Endothelial cell (in vitro differentiated cells): ENCODE measurements at regions not wholly inside any gene's neighbourhood (a gene's known extent, or its start where the extent isn't known, plus 50 kb on each side); places are given as distances from the start of the nearest gene placed in this dataset.

Experiments used
- DNase-seq: peaks from one replicate; pipeline ENCODE4 v3.0.0; 2021; ENCODE audit warnings: low spot score
- H3K27ac Mint-ChIP-seq: one replicate; pipeline ENCODE4 v1.8.0; 2021; ENCODE audit warnings: mixed read lengths, inconsistent platforms; ENCODE audit not compliant: unreplicated experiment
- H3K27me3 Mint-ChIP-seq: one replicate; pipeline ENCODE4 v1.8.0; 2021; ENCODE audit warnings: mild to moderate bottlenecking, moderate library complexity, mixed read lengths, inconsistent platforms; ENCODE audit not compliant: unreplicated experiment
- H3K36me3 Mint-ChIP-seq: one replicate; pipeline ENCODE4 v1.8.0; 2021; ENCODE audit warnings: mild to moderate bottlenecking, low read depth, mixed read lengths, inconsistent platforms; ENCODE audit not compliant: unreplicated experiment
- H3K4me1 Mint-ChIP-seq: one replicate; pipeline ENCODE4 v1.8.0; 2021; ENCODE audit warnings: mild to moderate bottlenecking, mixed read lengths, inconsistent platforms; ENCODE audit not compliant: unreplicated experiment
- H3K4me3 Mint-ChIP-seq: one replicate; pipeline ENCODE4 v1.8.0; 2021; ENCODE audit warnings: mild to moderate bottlenecking, mixed read lengths, inconsistent platforms; ENCODE audit not compliant: unreplicated experiment
- H3K9me3 Mint-ChIP-seq: one replicate; pipeline ENCODE4 v1.8.0; 2021; ENCODE audit warnings: mixed read lengths, inconsistent platforms; ENCODE audit not compliant: unreplicated experiment
- CTCF ChIP-seq: fragments of 200-600 bp; sonication (generic); IDR thresholded peaks from one replicate; pipeline ENCODE4 v1.5.0; 2021; ENCODE audit warnings: antibody characterized with exemption; ENCODE audit not compliant: unreplicated experiment

GRCh38 chr7:79964463-79964862 is 170.2 kb upstream of the GNAI1 start:
- Mint-ChIP-seq H3K27me3 (no peaks in the 10 kb centered on the region), H3K9me3 (no peaks in the 10 kb centered on the region), H3K27ac (no peak overlapping the region), H3K4me3 (no peak overlapping the region), H3K4me1 (no peaks in the 10 kb centered on the region), H3K36me3 (no peaks in the 10 kb centered on the region)
- TF ChIP-seq CTCF, result no peak
- DNase-seq, result no peak

GRCh38 chr7:79953130-79953529 is 181.5 kb upstream of the GNAI1 start:
- no peaks in the 10 kb centered on the region for H3K27me3 Mint-ChIP-seq

GRCh38 chr7:79952399-79952798 is 182.2 kb upstream of the GNAI1 start:
- Mint-ChIP-seq H3K36me3 (no peaks in the 10 kb centered on the region), H3K4me3 (no peak overlapping the region), H3K27me3 (no peaks in the 10 kb centered on the region), H3K9me3 (no peaks in the 10 kb centered on the region), H3K4me1 (no peaks in the 10 kb centered on the region), H3K27ac (no peak overlapping the region)
- no peak for TF ChIP-seq CTCF
- DNase-seq, result no peak

More at GRCh38 chr7:79953130-79953529, 181.5 kb upstream of the GNAI1 start:
- DNase-seq, result no peak
- no peaks in the 10 kb centered on the region for H3K36me3 Mint-ChIP-seq
- H3K27ac Mint-ChIP-seq, result no peak overlapping the region
- no peaks in the 10 kb centered on the region for H3K9me3 Mint-ChIP-seq
- no peaks in the 10 kb centered on the region for H3K4me1 Mint-ChIP-seq
- no peak for TF ChIP-seq CTCF
- no peak overlapping the region for H3K4me3 Mint-ChIP-seq

GRCh38 chr7:79951415-79951814 is 183.2 kb upstream of the GNAI1 start:
- Mint-ChIP-seq H3K36me3 (no peaks in the 10 kb centered on the region), H3K27ac (no peak overlapping the region), H3K9me3 (no peaks in the 10 kb centered on the region), H3K4me1 (no peaks in the 10 kb centered on the region), H3K4me3 (no peak overlapping the region), H3K27me3 (no peaks in the 10 kb centered on the region)
- TF ChIP-seq CTCF, result no peak
- DNase-seq, result no peak

- no peaks in the 10 kb centered on the region for H3K36me3 Mint-ChIP-seq
- no peak overlapping the region for H3K27ac Mint-ChIP-seq
- DNase-seq, result no peak
- TF ChIP-seq CTCF, result no peak
- H3K4me3 Mint-ChIP-seq, result no peak overlapping the region
- no peaks in the 10 kb centered on the region for H3K4me1 Mint-ChIP-seq
- no peaks in the 10 kb centered on the region for H3K27me3 Mint-ChIP-seq
- no peaks in the 10 kb centered on the region for H3K9me3 Mint-ChIP-seq
Measured at GRCh38 chr7:79949778-79950177, 184.9 kb upstream of the GNAI1 start.
